ENCODE measurements at regions not wholly inside any gene's neighbourhood (a gene's known extent, or its start where the extent isn't known, plus 50 kb on each side); places are given as distances from the start of the nearest gene placed in this dataset.

DNA sequence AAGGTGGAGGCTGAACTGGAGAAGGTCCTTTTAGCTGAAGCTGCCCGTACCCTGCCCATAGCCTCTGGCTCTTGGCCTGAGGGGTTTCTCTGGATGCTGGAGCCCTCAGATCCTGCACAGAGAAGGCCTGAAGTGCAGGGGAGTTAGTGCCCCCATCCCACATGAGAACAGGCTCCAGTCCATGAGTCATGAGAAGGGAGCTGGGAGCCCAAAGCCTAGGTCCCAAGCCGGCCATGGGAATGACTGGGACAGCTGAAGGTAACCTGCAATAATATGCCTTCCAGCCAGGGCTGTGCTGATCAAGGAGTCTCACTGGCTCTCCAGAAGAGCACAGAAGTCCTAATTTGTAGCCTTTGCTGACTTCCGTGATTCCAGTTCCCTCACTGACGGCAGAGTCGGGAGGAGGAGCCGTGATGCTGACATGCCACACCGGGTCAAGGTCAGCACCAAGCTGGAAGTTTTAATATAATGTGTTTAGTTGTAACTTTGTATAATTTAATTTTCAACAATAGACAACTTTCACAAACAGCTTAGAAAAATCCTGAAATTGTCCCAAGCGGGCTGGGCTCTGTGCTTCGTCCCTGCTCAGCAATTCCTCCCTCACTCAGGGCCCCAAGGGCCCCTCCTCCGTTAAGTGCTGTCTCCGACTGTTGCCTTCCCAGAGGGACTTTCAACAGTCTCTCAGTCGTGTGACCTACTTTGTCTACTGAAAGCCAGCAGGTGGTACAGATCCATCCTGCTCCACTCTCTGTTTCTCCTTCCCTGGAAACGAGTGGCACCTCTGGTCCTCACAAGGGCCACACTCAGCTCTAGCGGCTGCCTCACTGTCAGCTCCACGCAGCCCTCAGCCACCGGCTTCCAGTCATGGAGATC, 387.8 kb downstream of the GADD45G start:
- TF ChIP-seq POLR2AphosphoS5 (IDR thresholded peaks at IDR 0.05; ENCODE audit: borderline replicate concordance, low read depth, low read length) (no peak), FOXP2 (optimal IDR thresholded peaks at IDR 0.05; ENCODE audit: control extremely low read depth, extremely low read length, insufficient read depth) (no peak)
